ENCODE measurements at regions not wholly inside any gene's neighbourhood (a gene's known extent, or its start where the extent isn't known, plus 50 kb on each side); places are given as distances from the start of the nearest gene placed in this dataset.

- no peak overlapping the region for H3K27ac ChIP-seq
- H3K4me1 ChIP-seq, result no peaks in the 10 kb centered on the region
- H3K4me3 ChIP-seq, result no peak overlapping the region
- H3K27me3 ChIP-seq, result no peaks in the 10 kb centered on the region
- no peak for DNase-seq
- no peaks in the 10 kb centered on the region for H3K36me3 ChIP-seq
- 78 to 88% methylated on average over 1 of the region's 1 CpG for WGBS, 2 donors
- TF ChIP-seq EP300 (IDR thresholded peaks at IDR 0.05) (no peak), POLR2AphosphoS5 (IDR thresholded peaks at IDR 0.05) (no peak)
- intact Hi-C loops (cut with DNase I), result no loop called here
- peaks cover 0 to 8% (median 0%) of the 10 kb centered on the region in 4 donors for H3K9me3 ChIP-seq
These were observed 502.7 kb downstream of the EFNA5 start for GRCh38 chr5:107168086-107168485.

- H3K4me1 ChIP-seq, result no peaks in the 10 kb centered on the region
- H3K27me3 ChIP-seq, result no peaks in the 10 kb centered on the region
- WGBS, 2 donors, result 46 to 70% methylated on average over 2 of the region's 2 CpGs
- TF ChIP-seq POLR2A (IDR thresholded peaks at IDR 0.05), result no peak
- no peak for TF ChIP-seq CTCF (IDR thresholded peaks at IDR 0.05)
- intact Hi-C loops (cut with DNase I), result no loop called here
- H3K4me3 ChIP-seq, result no peak overlapping the region
- DNase-seq, result no peak
- H3K36me3 ChIP-seq, result no peaks in the 10 kb centered on the region
- H3K9me3 ChIP-seq, result peaks cover 0 to 3% (median 0%) of the 10 kb centered on the region in 4 donors
- no peak overlapping the region for H3K27ac ChIP-seq
These were observed 505.4 kb downstream of the EFNA5 start for GRCh38 chr5:107165296-107165695.

GRCh38 chr5:107157809-107158208, 512.9 kb downstream of the EFNA5 start:
- no peak for DNase-seq
- Histone ChIP-seq H3K36me3 (no peaks in the 10 kb centered on the region), H3K4me3 (no peak overlapping the region), H3K4me1 (no peaks in the 10 kb centered on the region), H3K9me3 (no peaks in the 10 kb centered on the region), H3K27me3 (no peaks in the 10 kb centered on the region), H3K27ac (no peak overlapping the region)
- TF ChIP-seq POLR2A (IDR thresholded peaks at IDR 0.05) (no peak), EP300 (IDR thresholded peaks at IDR 0.05) (no peak), POLR2AphosphoS5 (IDR thresholded peaks at IDR 0.05) (no peak), CTCF (IDR thresholded peaks at IDR 0.05) (no peak)
- intact Hi-C loops (cut with DNase I), result no loop called here
- WGBS, 2 donors, result 86 to 95% methylated on average over 5 of the region's 5 CpGs

GRCh38 chr5:107155707-107156106, 515.0 kb downstream of the EFNA5 start:
- intact Hi-C loops (cut with DNase I), result no loop called here
- H3K27ac ChIP-seq, result no peak overlapping the region
- no peak for DNase-seq
- H3K4me1 ChIP-seq, result no peaks in the 10 kb centered on the region
- H3K27me3 ChIP-seq, result no peaks in the 10 kb centered on the region
- TF ChIP-seq POLR2AphosphoS5 (IDR thresholded peaks at IDR 0.05) (no peak), EP300 (IDR thresholded peaks at IDR 0.05) (no peak), POLR2A (IDR thresholded peaks at IDR 0.05) (no peak), CTCF (IDR thresholded peaks at IDR 0.05) (no peak)
- no peak overlapping the region for H3K4me3 ChIP-seq
- 61 to 66% methylated on average over 4 of the region's 4 CpGs for WGBS, 2 donors
- H3K36me3 ChIP-seq, result no peaks in the 10 kb centered on the region
- H3K9me3 ChIP-seq, result no peaks in the 10 kb centered on the region

GRCh38 chr5:107154593-107154992, 516.1 kb downstream of the EFNA5 start:
- no peaks in the 10 kb centered on the region for H3K4me1 ChIP-seq
- no peaks in the 10 kb centered on the region for H3K27me3 ChIP-seq
- TF ChIP-seq CTCF (IDR thresholded peaks at IDR 0.05) (no peak), POLR2AphosphoS5 (IDR thresholded peaks at IDR 0.05) (no peak), EP300 (IDR thresholded peaks at IDR 0.05) (no peak), POLR2A (IDR thresholded peaks at IDR 0.05) (no peak)
- intact Hi-C loops (cut with DNase I), result no loop called here
- no peak overlapping the region for H3K27ac ChIP-seq
- no peaks in the 10 kb centered on the region for H3K36me3 ChIP-seq
- WGBS, 2 donors, result 93 to 94% methylated on average over 6 of the region's 6 CpGs
- H3K4me3 ChIP-seq, result no peak overlapping the region
- H3K9me3 ChIP-seq, result no peaks in the 10 kb centered on the region
- DNase-seq, result no peak

Measured in sigmoid colon (tissue), 6 donors.